ENCODE measurements at regions not wholly inside any gene's neighbourhood (a gene's known extent, or its start where the extent isn't known, plus 50 kb on each side); places are given as distances from the start of the nearest gene placed in this dataset.
A peak's percentile ranks its signal among the peaks of the same experiment; 100 is the strongest.

DNA sequence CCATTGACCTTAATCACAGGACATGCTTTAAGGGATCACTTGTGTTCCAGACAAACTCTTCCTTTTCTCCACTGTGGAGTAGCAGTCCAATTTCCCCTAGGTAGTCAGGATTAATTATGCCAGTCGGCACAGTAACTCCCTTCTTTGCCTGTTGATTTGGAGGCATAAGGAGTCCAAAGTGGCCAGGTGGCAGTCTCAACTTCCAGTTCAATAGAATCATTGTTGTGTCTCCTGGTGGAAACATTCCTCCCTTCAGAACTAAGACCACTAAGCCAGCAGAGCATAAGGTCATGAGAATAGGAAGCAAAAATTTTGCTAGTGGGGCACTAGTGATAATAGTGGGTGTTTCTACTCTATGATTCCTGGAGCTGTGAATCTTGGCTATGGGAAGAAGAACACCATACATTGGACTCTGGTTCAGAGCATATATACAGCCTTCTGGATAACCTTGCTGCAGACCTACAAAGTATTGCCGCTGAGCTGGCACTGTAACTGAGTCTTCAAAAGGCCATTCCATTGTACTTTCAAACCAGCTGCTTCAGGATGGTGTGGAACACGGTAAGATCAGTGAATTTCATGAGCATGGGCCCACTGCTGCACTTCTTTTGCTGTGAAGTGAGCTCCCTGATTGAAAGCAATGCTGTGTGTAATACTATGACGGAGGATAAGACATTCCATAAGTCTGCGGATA is 147.3 kb upstream of the MAX start:
- DNase-seq (ENCODE audit: low read depth): no peak

- no peak for DNase-seq (ENCODE audit: low read depth)
Measured at GRCh38 chr14:65250162-65250495, 147.8 kb upstream of the MAX start.

DNA sequence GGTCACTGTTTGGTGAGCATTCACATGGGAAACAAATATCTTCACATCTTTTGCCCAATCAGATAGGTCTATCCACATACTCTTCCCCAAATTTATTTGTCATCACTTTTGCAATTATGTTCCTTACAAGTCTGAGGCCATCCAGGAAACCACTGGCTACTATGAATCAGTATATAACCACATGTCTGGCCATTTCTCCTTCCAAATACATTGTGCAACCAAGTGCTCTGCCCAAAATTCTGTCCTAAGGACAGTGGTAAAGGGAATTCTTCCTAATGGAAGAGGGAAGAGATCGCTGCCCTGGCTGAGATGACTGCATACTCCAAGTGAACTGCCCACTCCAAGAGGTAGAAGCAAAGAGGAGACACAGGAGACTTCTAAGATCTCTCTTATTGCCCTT is 148.9 kb upstream of the MAX start:
- peak; percentile 93 for DNase-seq (ENCODE audit: low read depth)

GRCh38 chr14:65252482-65253255 is 150.4 kb upstream of the MAX start:
- peak; percentile 66 for DNase-seq (ENCODE audit: low read depth)

GRCh38 chr14:65255029-65255545 is 152.8 kb upstream of the MAX start:
- DNase-seq (ENCODE audit: low read depth): peak; percentile 89

GRCh38 chr14:65255583-65256461 is 153.5 kb upstream of the MAX start:
- no peak for DNase-seq (ENCODE audit: low read depth)

DNA sequence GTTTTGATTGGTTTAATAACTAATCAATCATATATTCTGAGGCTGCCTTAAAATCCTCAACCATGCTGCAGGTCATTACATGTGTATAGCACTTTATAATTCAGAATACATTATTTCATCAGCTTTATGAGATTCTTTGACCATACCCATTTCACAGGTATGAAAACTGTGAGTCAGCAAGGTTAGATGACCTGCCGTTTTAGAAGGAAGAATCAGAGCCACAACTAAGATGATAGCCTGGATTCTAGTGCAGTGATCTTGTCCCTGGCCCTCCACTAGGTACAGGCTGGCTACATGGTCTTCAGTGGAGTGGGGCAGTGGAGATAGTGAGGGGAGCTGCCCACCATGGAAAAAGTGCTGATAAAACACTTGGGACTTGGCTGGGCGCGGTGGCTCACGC is 154.4 kb upstream of the MAX start:
- no peak for DNase-seq (ENCODE audit: low read depth)

DNA sequence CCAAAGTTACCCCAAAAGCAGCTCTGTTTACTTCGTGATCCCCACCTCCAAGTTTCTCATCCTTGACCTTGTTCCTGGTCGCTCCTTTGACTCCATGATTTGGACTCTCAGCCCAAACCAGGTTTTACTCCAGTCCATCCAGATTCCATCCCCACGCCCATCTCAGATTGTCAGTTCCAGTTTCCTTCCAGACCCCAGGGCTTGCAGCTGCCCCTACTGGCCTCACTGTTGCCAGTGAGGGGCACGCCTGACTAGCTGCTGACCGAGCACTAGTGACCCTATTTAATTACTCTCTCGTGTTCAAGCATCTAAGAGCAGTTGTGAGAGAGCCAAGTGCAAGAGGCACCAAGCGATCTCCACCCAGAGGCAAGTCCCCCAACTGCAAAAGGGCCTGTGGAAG is 155.1 kb upstream of the FUT8 start:
- no peak for DNase-seq (ENCODE audit: low read depth)

- peak; percentile 75 for DNase-seq (ENCODE audit: low read depth)
Measured at GRCh38 chr14:65258391-65258790, 154.1 kb upstream of the FUT8 start.

GRCh38 chr14:65259000-65259399 is 153.5 kb upstream of the FUT8 start:
- no peak for DNase-seq (ENCODE audit: low read depth)

DNA sequence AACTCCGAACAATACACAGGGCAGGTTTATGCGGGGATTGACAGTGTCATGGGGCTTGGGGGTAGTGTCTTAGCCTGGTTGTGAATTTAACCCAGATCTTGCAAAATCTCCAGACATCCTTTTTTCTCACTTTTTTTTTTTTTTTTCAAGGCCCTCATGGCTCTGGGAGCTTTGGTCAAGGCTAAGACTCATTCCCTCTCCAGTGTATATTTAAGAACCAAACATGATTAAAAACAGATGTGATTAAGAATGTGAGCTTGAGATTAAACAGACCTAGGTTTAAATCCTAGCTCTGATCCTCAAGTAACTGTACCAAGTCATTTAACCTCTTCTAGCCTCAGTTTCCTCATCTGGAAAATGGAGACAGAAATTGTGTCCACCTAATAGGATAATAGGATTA is 151.7 kb upstream of the FUT8 start:
- DNase-seq (ENCODE audit: low read depth): peak; percentile 80

DNA sequence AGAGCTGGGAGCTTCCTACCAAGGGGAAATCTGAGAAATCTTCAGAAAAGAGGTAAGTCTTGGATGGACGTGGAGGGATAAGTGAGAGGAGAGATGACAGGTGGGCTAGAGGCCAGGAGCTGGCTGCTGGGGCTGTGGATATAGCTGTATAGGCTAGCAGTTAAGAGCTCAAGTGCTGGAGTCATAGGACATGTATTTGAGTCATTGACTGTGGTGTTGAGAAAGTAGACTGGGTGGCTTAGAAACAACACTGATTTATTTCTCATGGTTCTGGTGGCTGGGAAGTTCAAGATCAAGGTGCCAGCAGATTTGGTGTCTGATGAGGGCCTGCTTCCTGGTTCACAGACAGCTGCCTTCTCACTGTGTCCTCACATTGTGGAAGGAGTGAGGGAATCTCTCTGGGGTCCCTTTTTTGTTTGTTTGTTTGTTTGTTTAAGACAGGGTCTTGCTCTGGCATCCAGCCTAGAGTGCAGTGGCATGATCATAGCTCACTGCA is 151.1 kb upstream of the FUT8 start:
- DNase-seq (ENCODE audit: low read depth): peak; percentile 61

DNA sequence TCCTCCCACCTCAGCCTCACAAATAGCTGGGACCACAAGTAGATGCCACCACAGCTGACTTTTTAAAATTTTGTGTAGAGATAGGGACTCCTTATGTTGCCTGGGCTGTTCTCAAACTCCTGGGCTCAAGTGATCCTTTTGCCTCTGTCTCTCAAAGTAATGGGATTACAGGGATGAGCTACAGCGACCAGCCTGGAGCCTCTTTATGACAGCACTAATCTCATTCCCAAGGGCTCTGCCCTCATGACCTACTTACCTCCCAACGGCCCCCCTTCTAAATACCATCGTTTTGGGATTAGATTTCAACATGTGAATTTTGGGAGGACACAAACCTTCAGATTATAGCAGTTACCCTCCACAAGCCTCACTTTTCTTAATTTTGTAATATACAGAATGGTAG is 150.6 kb upstream of the FUT8 start:
- DNase-seq (ENCODE audit: low read depth): no peak

DNA sequence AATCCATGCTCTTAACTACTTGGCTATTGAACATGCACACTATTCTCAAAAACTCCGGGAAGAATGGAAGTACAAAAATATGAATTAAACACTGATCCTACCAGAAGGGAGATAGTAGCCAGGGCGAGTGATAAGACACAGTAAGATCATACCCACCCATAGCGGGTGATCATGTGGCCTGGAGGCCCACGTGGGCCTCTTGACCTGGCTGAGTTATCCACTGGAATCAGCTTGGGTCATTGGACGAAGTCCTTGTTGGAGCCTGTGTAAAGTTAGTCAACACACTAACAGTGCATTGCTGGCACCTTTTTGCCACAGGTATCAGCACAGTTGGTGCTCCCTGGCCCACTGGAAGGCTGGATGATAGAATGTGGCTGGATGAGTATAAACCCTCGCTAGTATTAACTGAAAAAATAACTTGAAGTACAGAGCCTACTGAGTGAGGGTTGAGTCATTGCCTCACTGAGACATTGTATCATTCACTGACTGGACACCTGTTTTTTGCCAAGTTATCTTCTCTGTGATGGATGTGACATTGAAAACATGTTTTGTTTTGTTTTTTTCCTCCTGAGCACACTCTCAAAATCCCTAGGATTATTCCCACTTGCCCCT is 149.2 kb upstream of the FUT8 start:
- DNase-seq (ENCODE audit: low read depth): peak; percentile 34

GRCh38 chr14:65267856-65268255 is 144.7 kb upstream of the FUT8 start:
- no peak for DNase-seq (ENCODE audit: low read depth)

GRCh38 chr14:65268594-65268993 is 143.9 kb upstream of the FUT8 start:
- DNase-seq (ENCODE audit: low read depth): no peak

DNA sequence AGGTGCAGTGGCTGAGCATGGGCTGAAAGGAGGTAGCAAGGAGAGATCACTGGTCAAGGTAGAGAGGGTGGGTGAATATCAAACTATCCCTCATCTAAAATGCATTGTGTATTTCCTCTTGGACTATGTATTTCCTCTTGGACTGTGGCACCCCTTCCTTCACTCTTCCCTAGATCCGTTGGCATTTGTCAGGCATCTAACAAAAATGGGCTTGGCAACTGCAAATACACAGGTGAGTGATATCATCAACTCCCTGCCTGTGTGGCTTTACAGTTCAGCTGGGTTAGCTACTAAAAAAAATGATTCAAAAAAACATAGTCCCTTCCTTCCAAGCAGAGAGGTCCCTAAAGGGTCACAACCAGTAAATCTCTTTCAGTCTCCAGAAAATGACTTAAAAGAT is 142.8 kb upstream of the FUT8 start:
- no peak for DNase-seq (ENCODE audit: low read depth)

GRCh38 chr14:65277027-65277426 is 135.5 kb upstream of the FUT8 start:
- DNase-seq (ENCODE audit: low read depth): peak; percentile 82

DNA sequence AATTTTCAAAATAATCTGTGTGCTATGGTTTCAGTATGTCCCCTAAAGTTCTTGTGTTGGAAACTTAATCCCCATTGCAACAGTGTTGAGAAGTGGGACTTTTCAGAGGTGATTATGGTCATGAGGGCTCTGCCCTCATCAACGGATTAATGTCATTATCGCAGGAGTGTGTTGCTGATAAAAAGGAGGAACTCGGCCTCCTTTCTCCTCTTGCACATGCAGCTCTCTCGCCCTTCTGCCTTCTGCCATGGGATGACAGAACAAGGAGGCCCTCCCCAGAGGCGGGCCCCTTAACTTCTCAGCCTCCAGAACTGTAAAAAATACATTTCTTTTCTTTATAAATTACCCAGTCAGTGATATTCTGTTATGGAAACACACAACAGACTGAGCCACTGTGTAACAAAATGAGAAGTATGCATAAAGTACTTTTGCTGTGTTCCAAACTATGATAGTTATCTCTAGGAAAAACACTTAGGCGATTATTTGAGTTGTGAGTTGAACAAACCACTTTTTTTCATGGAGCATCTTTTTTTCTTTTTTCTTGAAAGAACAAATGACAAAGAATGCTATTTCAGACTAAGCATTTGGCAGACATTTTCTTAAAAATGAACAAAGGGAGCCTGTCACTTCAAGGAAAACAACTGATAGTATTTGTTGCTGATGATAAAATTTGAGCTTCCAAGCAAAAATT is 134.8 kb upstream of the FUT8 start:
- DNase-seq (ENCODE audit: low read depth): no peak

DNA sequence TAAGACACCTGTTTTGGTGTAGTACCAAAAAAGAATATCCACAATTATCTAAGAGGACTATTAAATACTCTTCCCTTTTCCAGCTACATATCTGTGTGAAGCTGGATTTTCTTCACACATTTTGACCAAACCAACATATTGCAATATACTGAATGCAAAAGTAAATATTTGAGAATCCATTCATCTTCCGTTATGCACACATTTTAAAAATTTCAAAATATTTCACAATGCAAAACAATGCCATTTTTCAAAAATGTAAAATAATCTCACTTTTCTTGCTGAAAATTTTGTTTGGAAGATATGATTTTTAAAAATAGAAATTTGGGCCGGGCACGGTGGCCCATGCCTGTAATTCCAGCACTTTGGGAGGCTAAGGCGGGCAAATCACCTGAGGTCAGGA is 133.9 kb upstream of the FUT8 start:
- DNase-seq (ENCODE audit: low read depth): no peak

GRCh38 chr14:65279510-65279909 is 133.0 kb upstream of the FUT8 start:
- no peak for DNase-seq (ENCODE audit: low read depth)
